SIG-M5 (cell line): ENCODE measurements at regions not wholly inside any gene's neighbourhood (a gene's known extent, or its start where the extent isn't known, plus 50 kb on each side); places are given as distances from the start of the nearest gene placed in this dataset.

ENCODE experiments used
- DNase-seq: peaks from one replicate; lab custom pipeline; 2025; lab: John Stamatoyannopoulos, UW

GRCh38 chr13:76795701-76796695 lies 90.2 kb downstream of the KCTD12 start:
- DNase-seq: no peak

- DNase-seq: no peak
These were observed 93.4 kb downstream of the KCTD12 start for GRCh38 chr13:76792731-76793347.

- DNase-seq: no peak
These were observed 95.0 kb downstream of the KCTD12 start for GRCh38 chr13:76790980-76791819.

- no peak for DNase-seq
These were observed 95.7 kb downstream of the KCTD12 start for GRCh38 chr13:76790526-76790925.

GRCh38 chr13:76783798-76784197 lies 102.4 kb downstream of the KCTD12 start:
- no peak for DNase-seq

GRCh38 chr13:76778853-76779252 lies 107.4 kb downstream of the KCTD12 start:
- no peak for DNase-seq

- DNase-seq: no peak
These were observed 109.1 kb downstream of the KCTD12 start for GRCh38 chr13:76777096-76777495.

GRCh38 chr13:76775088-76775740 lies 111.0 kb downstream of the KCTD12 start:
- no peak for DNase-seq

- DNase-seq: no peak
These were observed 112.6 kb downstream of the KCTD12 start for GRCh38 chr13:76773448-76774094.

GRCh38 chr13:76772241-76772640 lies 114.0 kb downstream of the KCTD12 start:
- no peak for DNase-seq

GRCh38 chr13:76769271-76769791 lies 116.9 kb downstream of the KCTD12 start:
- no peak for DNase-seq

- no peak for DNase-seq
These were observed 117.8 kb downstream of the KCTD12 start for GRCh38 chr13:76768384-76768783.

- DNase-seq: no peak
These were observed 121.3 kb downstream of the KCTD12 start for GRCh38 chr13:76764916-76765315.

GRCh38 chr13:76764429-76764828 lies 121.8 kb downstream of the KCTD12 start:
- no peak for DNase-seq

GRCh38 chr13:76762721-76763120 lies 123.5 kb downstream of the KCTD12 start:
- no peak for DNase-seq

GRCh38 chr13:76759877-76760276 lies 126.3 kb downstream of the KCTD12 start:
- no peak for DNase-seq

GRCh38 chr13:76758738-76759137 lies 127.5 kb downstream of the KCTD12 start:
- DNase-seq: no peak

GRCh38 chr13:76758257-76758656 lies 127.9 kb downstream of the KCTD12 start:
- no peak for DNase-seq

- DNase-seq: no peak
These were observed 129.8 kb downstream of the KCTD12 start for GRCh38 chr13:76756451-76756850.

GRCh38 chr13:76754414-76754813 lies 131.8 kb downstream of the KCTD12 start:
- no peak for DNase-seq

GRCh38 chr13:76751278-76751677 lies 134.9 kb downstream of the KCTD12 start:
- no peak for DNase-seq
